ENCODE measurements at regions not wholly inside any gene's neighbourhood (a gene's known extent, or its start where the extent isn't known, plus 50 kb on each side); places are given as distances from the start of the nearest gene placed in this dataset.
"Not testable (repeated sequence)": the region's sequence is repeated elsewhere in the genome, so short reads cannot be mapped to it uniquely, and the experiment has no call there.

- TF ChIP-seq, protein P1, sequence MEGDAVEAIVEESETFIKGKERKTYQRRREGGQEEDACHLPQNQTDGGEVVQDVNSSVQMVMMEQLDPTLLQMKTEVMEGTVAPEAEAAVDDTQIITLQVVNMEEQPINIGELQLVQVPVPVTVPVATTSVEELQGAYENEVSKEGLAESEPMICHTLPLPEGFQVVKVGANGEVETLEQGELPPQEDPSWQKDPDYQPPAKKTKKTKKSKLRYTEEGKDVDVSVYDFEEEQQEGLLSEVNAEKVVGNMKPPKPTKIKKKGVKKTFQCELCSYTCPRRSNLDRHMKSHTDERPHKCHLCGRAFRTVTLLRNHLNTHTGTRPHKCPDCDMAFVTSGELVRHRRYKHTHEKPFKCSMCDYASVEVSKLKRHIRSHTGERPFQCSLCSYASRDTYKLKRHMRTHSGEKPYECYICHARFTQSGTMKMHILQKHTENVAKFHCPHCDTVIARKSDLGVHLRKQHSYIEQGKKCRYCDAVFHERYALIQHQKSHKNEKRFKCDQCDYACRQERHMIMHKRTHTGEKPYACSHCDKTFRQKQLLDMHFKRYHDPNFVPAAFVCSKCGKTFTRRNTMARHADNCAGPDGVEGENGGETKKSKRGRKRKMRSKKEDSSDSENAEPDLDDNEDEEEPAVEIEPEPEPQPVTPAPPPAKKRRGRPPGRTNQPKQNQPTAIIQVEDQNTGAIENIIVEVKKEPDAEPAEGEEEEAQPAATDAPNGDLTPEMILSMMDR (IDR thresholded peaks at IDR 0.05; ENCODE audit: low read depth, low read length, missing input control), result not testable (repeated sequence)
- not testable (repeated sequence) for TF ChIP-seq TAF1 (conservative IDR thresholded peaks at IDR 0.05); SP1 (IDR thresholded peaks at IDR 0.05); REST (IDR thresholded peaks at IDR 0.05); JUND (IDR thresholded peaks at IDR 0.05); FOXA1 (IDR thresholded peaks at IDR 0.05); RAD21 (IDR thresholded peaks at IDR 0.05); MAX (IDR thresholded peaks at IDR 0.05); ZBTB33 (IDR thresholded peaks at IDR 0.05)
- TF ChIP-seq, protein P2, sequence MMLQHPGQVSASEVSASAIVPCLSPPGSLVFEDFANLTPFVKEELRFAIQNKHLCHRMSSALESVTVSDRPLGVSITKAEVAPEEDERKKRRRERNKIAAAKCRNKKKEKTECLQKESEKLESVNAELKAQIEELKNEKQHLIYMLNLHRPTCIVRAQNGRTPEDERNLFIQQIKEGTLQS (IDR thresholded peaks at IDR 0.05), result not testable (repeated sequence)
Measured at GRCh38 chr2:143991596-143991995, 528.3 kb downstream of the ZEB2 start.
